Ishikawa (cell line): ENCODE measurements at regions not wholly inside any gene's neighbourhood (a gene's known extent, or its start where the extent isn't known, plus 50 kb on each side); places are given as distances from the start of the nearest gene placed in this dataset.

Experiments
- CREB1 ChIP-seq: IDR thresholded peaks from 2 replicates; pipeline ENCODE4 v1.6.1; 2012; ENCODE audit warnings: low read depth
- EP300 ChIP-seq: IDR thresholded peaks from 2 replicates; pipeline ENCODE4 v1.6.1; 2012; ENCODE audit warnings: borderline replicate concordance
- MAX ChIP-seq: IDR thresholded peaks from 2 replicates; pipeline ENCODE4 v1.6.1; 2012
- RAD21 ChIP-seq: IDR thresholded peaks from 2 replicates; pipeline ENCODE4 v1.6.1; 2012; ENCODE audit warnings: low read depth
- REST ChIP-seq: IDR thresholded peaks from 2 replicates; pipeline ENCODE4 v1.6.1; 2012; ENCODE audit warnings: low read depth, mild to moderate bottlenecking
- TAF1 ChIP-seq: IDR thresholded peaks from 2 replicates; pipeline ENCODE4 v1.6.1; 2012; ENCODE audit warnings: low read depth, mild to moderate bottlenecking
- TCF12 ChIP-seq: IDR thresholded peaks from 2 replicates; pipeline ENCODE4 v1.6.1; 2012; ENCODE audit warnings: low read depth
- YY1 ChIP-seq: IDR thresholded peaks from 2 replicates; pipeline ENCODE4 v1.6.1; 2012; ENCODE audit warnings: low read depth

- TF ChIP-seq MAX, result no peak
- no peak for TF ChIP-seq EP300
- no peak for TF ChIP-seq TAF1
- no peak for TF ChIP-seq REST
- no peak for TF ChIP-seq YY1
- no peak for TF ChIP-seq RAD21
- TF ChIP-seq TCF12, result no peak
- no peak for TF ChIP-seq CREB1
Measured at GRCh38 chr14:84527706-84528105, 1002.2 kb upstream of the FLRT2 start.
